ENCODE measurements at regions not wholly inside any gene's neighbourhood (a gene's known extent, or its start where the extent isn't known, plus 50 kb on each side); places are given as distances from the start of the nearest gene placed in this dataset.

DNA sequence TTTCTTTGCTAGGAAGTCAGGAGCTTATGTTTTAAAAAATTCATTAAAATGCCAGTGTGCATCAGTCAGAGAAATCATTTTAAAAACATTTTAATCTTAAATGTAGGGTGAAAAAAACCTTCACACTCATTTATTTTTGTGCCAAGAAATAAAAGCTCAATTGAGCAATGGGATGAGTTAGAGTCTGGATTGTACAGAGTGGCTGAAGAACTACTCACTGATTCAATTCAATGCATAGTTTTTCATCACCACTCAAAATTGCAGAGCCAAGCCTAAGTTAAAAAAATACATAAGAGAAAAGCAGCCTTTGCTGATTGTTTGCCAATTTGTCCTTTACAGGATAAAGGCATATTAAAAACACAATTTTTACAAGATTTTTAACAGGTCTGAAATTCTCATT, 168.2 kb upstream of the DMRTA1 start:
- Histone ChIP-seq H3K4me1 (no peaks in the 10 kb centered on the region), H3K36me3 (no peaks in the 10 kb centered on the region), H3K9me3 (peaks cover 0 to 2% (median 0%) of the 10 kb centered on the region in 4 donors), H3K27me3 (no peaks in the 10 kb centered on the region), H3K4me3 (no peak overlapping the region), H3K27ac (no peak overlapping the region)
- TF ChIP-seq CTCF (IDR thresholded peaks at IDR 0.05) (no peak), POLR2A (IDR thresholded peaks at IDR 0.05) (no peak), EP300 (IDR thresholded peaks at IDR 0.05) (no peak), POLR2AphosphoS5 (IDR thresholded peaks at IDR 0.05) (no peak)
- DNase-seq, result no peak
- no peak for ATAC-seq (ENCODE audit: low FRiP score in 2 of 2)

- Histone ChIP-seq H3K27me3 (no peaks in the 10 kb centered on the region), H3K36me3 (no peaks in the 10 kb centered on the region), H3K9me3 (no peaks in the 10 kb centered on the region), H3K4me3 (no peak overlapping the region), H3K4me1 (no peaks in the 10 kb centered on the region), H3K27ac (no peak overlapping the region)
- DNase-seq (no peak), ATAC-seq (ENCODE audit: low FRiP score in 2 of 2) (no peak)
- 68 to 71% methylated on average over 1 of the region's 1 CpG for WGBS, 2 donors
- TF ChIP-seq CTCF (IDR thresholded peaks at IDR 0.05) (no peak), POLR2AphosphoS5 (IDR thresholded peaks at IDR 0.05) (no peak), EP300 (IDR thresholded peaks at IDR 0.05) (no peak), POLR2A (IDR thresholded peaks at IDR 0.05) (no peak)
Measured at GRCh38 chr9:22279636-22280035, 167.0 kb upstream of the DMRTA1 start.

- DNase-seq, result no peak
- H3K4me3 ChIP-seq, result no peak overlapping the region
- 60 to 71% methylated on average over 1 of the region's 1 CpG for WGBS, 2 donors
- H3K36me3 ChIP-seq, result no peaks in the 10 kb centered on the region
- no peak for ATAC-seq (ENCODE audit: low FRiP score in 2 of 2)
- no peak overlapping the region for H3K27ac ChIP-seq
- no peaks in the 10 kb centered on the region for H3K9me3 ChIP-seq
- H3K4me1 ChIP-seq, result no peaks in the 10 kb centered on the region
- TF ChIP-seq POLR2AphosphoS5 (IDR thresholded peaks at IDR 0.05) (no peak), CTCF (IDR thresholded peaks at IDR 0.05) (no peak), POLR2A (IDR thresholded peaks at IDR 0.05) (no peak), EP300 (IDR thresholded peaks at IDR 0.05) (no peak)
- no peaks in the 10 kb centered on the region for H3K27me3 ChIP-seq
Measured at GRCh38 chr9:22285066-22285465, 161.6 kb upstream of the DMRTA1 start.

GRCh38 chr9:22286661-22287060, 160.0 kb upstream of the DMRTA1 start:
- Histone ChIP-seq H3K27ac (no peak overlapping the region), H3K4me1 (no peaks in the 10 kb centered on the region), H3K27me3 (no peaks in the 10 kb centered on the region), H3K36me3 (no peaks in the 10 kb centered on the region), H3K9me3 (no peaks in the 10 kb centered on the region), H3K4me3 (no peak overlapping the region)
- ATAC-seq (ENCODE audit: low FRiP score in 2 of 2), result no peak
- no peak for DNase-seq
- WGBS, 2 donors, result 100% methylated on average over 1 of the region's 1 CpG
- no peak for TF ChIP-seq CTCF (IDR thresholded peaks at IDR 0.05)
- TF ChIP-seq POLR2A (IDR thresholded peaks at IDR 0.05), result no peak
- TF ChIP-seq POLR2AphosphoS5 (IDR thresholded peaks at IDR 0.05), result no peak
- no peak for TF ChIP-seq EP300 (IDR thresholded peaks at IDR 0.05)

DNA sequence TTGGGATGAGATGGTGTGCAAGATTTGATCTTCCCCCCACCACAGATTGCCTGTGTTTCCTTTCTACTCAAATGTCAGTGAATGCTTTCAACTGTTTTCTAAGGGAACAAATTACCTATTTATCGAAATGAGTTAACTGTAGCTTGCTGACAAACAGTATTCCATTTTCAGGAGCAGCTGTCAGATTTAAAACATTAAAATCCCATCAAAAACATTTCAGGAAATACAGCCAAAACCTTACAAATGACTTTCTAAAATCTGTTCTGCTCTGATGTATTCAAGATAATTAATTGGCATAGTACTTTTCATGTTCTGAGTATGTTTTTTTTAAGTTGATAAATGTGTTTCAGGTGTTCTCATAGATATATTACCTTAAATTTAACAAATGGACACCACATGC, 158.0 kb upstream of the DMRTA1 start:
- TF ChIP-seq POLR2AphosphoS5 (IDR thresholded peaks at IDR 0.05) (no peak), CTCF (IDR thresholded peaks at IDR 0.05) (no peak), POLR2A (IDR thresholded peaks at IDR 0.05) (no peak), EP300 (IDR thresholded peaks at IDR 0.05) (no peak)
- Histone ChIP-seq H3K27ac (no peak overlapping the region), H3K9me3 (no peaks in the 10 kb centered on the region), H3K27me3 (no peaks in the 10 kb centered on the region), H3K4me3 (no peak overlapping the region), H3K36me3 (no peaks in the 10 kb centered on the region), H3K4me1 (no peaks in the 10 kb centered on the region)
- ATAC-seq (ENCODE audit: low FRiP score in 2 of 2) (no peak), DNase-seq (no peak)
- WGBS, 2 donors, result 82 to 95% methylated on average over 1 of the region's 1 CpG

Data from upper lobe of left lung (tissue), 6 donors.